T-cell (primary cell): ENCODE measurements at regions not wholly inside any gene's neighbourhood (a gene's known extent, or its start where the extent isn't known, plus 50 kb on each side); places are given as distances from the start of the nearest gene placed in this dataset.

Experiments used
- ATAC-seq, 4 experiments: fragments of 200-7000 bp in 3 of 4; fragments of 150-1000 bp in 1 of 4; cut with Tn5 transposase; replicated peaks in 1 of 4; 1 replicate in 3 of 4; 2 replicates in 1 of 4; pipeline ENCODE4 v1.10.0; 2021; ENCODE audit warnings: moderate library complexity in 3 of 4, mild to moderate bottlenecking in 2 of 4, moderate number of reproducible peaks in 1 of 4
- CTCF ChIA-PET, 2 donors: fragments of 300-600 bp; sonication (Branson Sonifier 250); formaldehyde crosslinking; loops; one replicate each; lab custom pipeline; 2022; ENCODE audit warnings: antibody characterized with exemption in 2 of 2; lab: Charles Lee
- POLR2A ChIA-PET, 2 donors: fragments of 300-600 bp; sonication (Branson Sonifier 250); formaldehyde crosslinking; loops; one replicate each; lab custom pipeline; 2022; ENCODE audit warnings: antibody characterized with exemption in 2 of 2; lab: Charles Lee
- DNase-seq, 35 experiments: peaks; one replicate each; pipeline versions ENCODE4 v3.0.0 to v3.0.0-alpha.2; 2013 to 2023
- H3K27ac ChIP-seq: one replicate; pipeline ENCODE4 v1.5.1; 2013; ENCODE audit warnings: low read length
- H3K27me3 ChIP-seq, 2 experiments: replicated peaks in 1 of 2; 1 replicate in 1 of 2; 2 replicates in 1 of 2; pipeline versions ENCODE4 v1.6.1 to v1.7.0; 2013; ENCODE audit warnings: low read length in 1 of 2, mixed read lengths in 1 of 2; ENCODE audit not compliant: control insufficient read depth in 2 of 2, insufficient read depth in 2 of 2; ENCODE audit errors: extremely low read depth in 1 of 2
- H3K36me3 ChIP-seq, 2 donors: 1 replicate in 1 of 2; 2 replicates in 1 of 2; pipeline versions ENCODE4 v1.6.1 to v1.7.0; 2013; ENCODE audit warnings: low read length in 1 of 2; ENCODE audit not compliant: control insufficient read depth in 2 of 2, insufficient read depth in 1 of 2; ENCODE audit errors: extremely low read depth in 1 of 2
- H3K4me1 ChIP-seq, 2 experiments: 1 replicate in 1 of 2; 2 replicates in 1 of 2; pipeline versions ENCODE4 v1.6.1 to v1.7.0; 2013; ENCODE audit warnings: low read length in 2 of 2, mixed read lengths in 1 of 2; ENCODE audit not compliant: insufficient read depth in 2 of 2, control insufficient read depth in 1 of 2; ENCODE audit errors: extremely low read depth in 1 of 2
- H3K4me3 ChIP-seq, 2 donors: 1 replicate in 1 of 2; 2 replicates in 1 of 2; pipeline versions ENCODE4 v1.5.1 to v1.7.0; 2013; ENCODE audit warnings: mild to moderate bottlenecking in 2 of 2, low read length in 1 of 2, moderate library complexity in 1 of 2; ENCODE audit not compliant: control insufficient read depth in 1 of 2; ENCODE audit errors: extremely low read depth in 1 of 2
- H3K9me3 ChIP-seq: 2 replicates; pipeline ENCODE4 v1.7.0; 2013
- H3K27ac Mint-ChIP-seq, 2 donors: one replicate each; pipeline ENCODE4 v1.8.0; 2020 to 2021; ENCODE audit warnings: mild to moderate bottlenecking in 2 of 2, mixed read lengths in 2 of 2
- H3K27me3 Mint-ChIP-seq, 2 donors: one replicate each; pipeline ENCODE4 v1.8.0; 2021 to 2022; ENCODE audit warnings: mixed read lengths in 2 of 2
- H3K36me3 Mint-ChIP-seq: one replicate; pipeline ENCODE4 v1.8.0; 2021; ENCODE audit warnings: mixed read lengths
- H3K4me1 Mint-ChIP-seq, 3 donors: one replicate each; pipeline ENCODE4 v1.8.0; 2020 to 2022; ENCODE audit warnings: mixed read lengths in 3 of 3, mild to moderate bottlenecking in 1 of 3
- H3K4me3 Mint-ChIP-seq, 3 donors: one replicate each; pipeline ENCODE4 v1.8.0; 2020 to 2022; ENCODE audit warnings: mild to moderate bottlenecking in 3 of 3, mixed read lengths in 3 of 3, moderate library complexity in 3 of 3
- H3K9me3 Mint-ChIP-seq, 3 donors: one replicate each; pipeline ENCODE4 v1.8.0; 2020 to 2022; ENCODE audit warnings: mixed read lengths in 3 of 3
- WGBS: methylation state at CpG from one replicate; pipeline ENCODE4 v1.1.5; 2013; ENCODE audit warnings: missing lambda C conversion rate; ENCODE audit not compliant: insufficient coverage; 5-methylcytosine and 5-hydroxymethylcytosine counted together

- no peaks in the 10 kb centered on the region for H3K4me1 Mint-ChIP-seq
- peaks cover under 1 to 10% (median 6%) of the 10 kb centered on the region in 3 donors for H3K9me3 Mint-ChIP-seq
- no peak for ATAC-seq
- H3K27me3 Mint-ChIP-seq = no peaks in the 10 kb centered on the region
- Histone ChIP-seq H3K4me3 (no peak overlapping the region), H3K4me1 (no peaks in the 10 kb centered on the region), H3K27me3 (no peaks in the 10 kb centered on the region), H3K27ac (no peak overlapping the region), H3K36me3 (no peaks in the 10 kb centered on the region), H3K9me3 (no peaks in the 10 kb centered on the region)
- H3K36me3 Mint-ChIP-seq = no peaks in the 10 kb centered on the region
- no peak overlapping the region for H3K4me3 Mint-ChIP-seq
- CTCF ChIA-PET = interaction anchor here in 1 of 2 donors (0.6 kb wide), 1 partner anchor 14 kb away, joined by 3 read pairs; no protein-coding TSS in a partner anchor
- no CpG with 5 or more reads among the region's 2 CpGs for WGBS
- POLR2A ChIA-PET = no interaction called here
- no peak overlapping the region for H3K27ac Mint-ChIP-seq
- DNase-seq = no peak
Measured at GRCh38 chr2:103423100-103423499, 661.3 kb downstream of the TMEM182 start.

DNA sequence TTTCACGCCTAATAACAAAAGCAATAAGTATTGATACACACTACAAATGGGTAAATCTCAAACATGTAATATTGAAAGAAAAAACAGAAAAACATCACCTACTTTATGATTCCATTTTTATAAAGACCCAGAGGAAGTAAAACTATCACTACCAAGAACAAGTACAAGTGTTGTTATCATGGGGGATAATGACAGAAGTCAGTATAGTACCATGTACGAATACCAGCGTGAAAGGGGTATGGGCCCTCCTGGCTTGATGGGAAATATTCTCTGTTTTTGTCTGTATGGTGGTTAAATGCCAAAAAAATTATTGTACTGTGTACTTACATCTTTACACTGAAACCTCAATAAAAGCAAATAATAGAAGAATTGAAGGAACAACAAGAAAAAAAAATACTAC lies 665.7 kb downstream of the TMEM182 start:
- H3K4me1 ChIP-seq = no peaks in the 10 kb centered on the region
- ChIA-PET CTCF (no interaction called here), POLR2A (no interaction called here)
- H3K4me3 ChIP-seq = no peak overlapping the region
- no peaks in the 10 kb centered on the region for H3K27me3 ChIP-seq
- H3K9me3 Mint-ChIP-seq = peaks cover 0 to 9% (median 6%) of the 10 kb centered on the region in 3 donors
- H3K36me3 Mint-ChIP-seq = no peaks in the 10 kb centered on the region
- no peaks in the 10 kb centered on the region for H3K9me3 ChIP-seq
- H3K4me3 Mint-ChIP-seq = no peak overlapping the region
- no peak for DNase-seq
- no peak overlapping the region for H3K27ac ChIP-seq
- H3K4me1 Mint-ChIP-seq = no peaks in the 10 kb centered on the region
- H3K27ac Mint-ChIP-seq = no peak overlapping the region
- H3K27me3 Mint-ChIP-seq = no peaks in the 10 kb centered on the region
- no peaks in the 10 kb centered on the region for H3K36me3 ChIP-seq
- no CpG with 5 or more reads among the region's 3 CpGs for WGBS
- ATAC-seq = no peak

GRCh38 chr2:103430191-103430590 lies 668.4 kb downstream of the TMEM182 start:
- no peaks in the 10 kb centered on the region for H3K27me3 Mint-ChIP-seq

DNA sequence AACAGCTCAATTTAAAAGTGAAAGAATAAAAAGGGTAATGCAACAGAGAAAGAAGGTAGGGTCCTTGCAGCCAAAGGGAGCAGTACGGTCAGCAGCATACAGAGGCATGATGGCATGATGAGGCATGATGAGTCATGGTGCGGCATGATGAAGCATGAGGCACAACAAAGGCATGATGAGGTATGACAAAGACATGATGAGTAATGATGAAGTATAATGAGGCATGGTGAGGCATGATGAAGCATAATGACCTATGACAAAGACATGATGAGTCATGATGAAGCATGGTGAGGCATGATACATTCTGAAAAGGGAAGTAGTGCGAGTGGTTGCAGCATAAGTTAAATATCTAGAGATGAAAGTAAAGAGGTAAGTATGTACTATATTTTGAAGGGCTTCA lies 673.2 kb downstream of the TMEM182 start:
- Mint-ChIP-seq H3K36me3 (no peaks in the 10 kb centered on the region), H3K27ac (no peak overlapping the region), H3K4me3 (no peak overlapping the region), H3K4me1 (no peaks in the 10 kb centered on the region), H3K9me3 (peaks cover 11 to 18% (median 14%) of the 10 kb centered on the region in 3 donors), H3K27me3 (no peaks in the 10 kb centered on the region)
- Histone ChIP-seq H3K4me3 (no peak overlapping the region), H3K36me3 (no peaks in the 10 kb centered on the region), H3K9me3 (no peaks in the 10 kb centered on the region), H3K27me3 (no peaks in the 10 kb centered on the region), H3K4me1 (no peaks in the 10 kb centered on the region), H3K27ac (no peak overlapping the region)
- ATAC-seq (no peak), DNase-seq (no peak)
- CTCF ChIA-PET = no interaction called here
- POLR2A ChIA-PET = no interaction called here
- 88% methylated on average over 2 of the region's 3 CpGs for WGBS

More at GRCh38 chr2:103430191-103430590, 668.4 kb downstream of the TMEM182 start:
- Mint-ChIP-seq H3K27ac (no peak overlapping the region), H3K4me1 (no peaks in the 10 kb centered on the region), H3K36me3 (no peaks in the 10 kb centered on the region), H3K9me3 (peaks cover 3 to 13% (median 6%) of the 10 kb centered on the region in 3 donors), H3K4me3 (no peak overlapping the region)
- no peaks in the 10 kb centered on the region for H3K4me1 ChIP-seq
- no peaks in the 10 kb centered on the region for H3K27me3 ChIP-seq
- CTCF ChIA-PET = interaction anchor here in 1 of 2 donors (0.6 kb wide), 1 partner anchor 145 kb away, joined by 4 read pairs; no protein-coding TSS in a partner anchor
- 74% methylated on average over 3 of the region's 6 CpGs for WGBS
- ATAC-seq = no peak
- H3K4me3 ChIP-seq = no peak overlapping the region
- no peak overlapping the region for H3K27ac ChIP-seq
- no peak for DNase-seq
- H3K9me3 ChIP-seq = no peaks in the 10 kb centered on the region
- no peaks in the 10 kb centered on the region for H3K36me3 ChIP-seq
- POLR2A ChIA-PET = no interaction called here

GRCh38 chr2:103437161-103437560 lies 675.3 kb downstream of the TMEM182 start:
- H3K9me3 ChIP-seq = no peaks in the 10 kb centered on the region
- H3K36me3 Mint-ChIP-seq = no peaks in the 10 kb centered on the region
- no peaks in the 10 kb centered on the region for H3K4me1 Mint-ChIP-seq
- H3K27ac Mint-ChIP-seq = no peak overlapping the region
- H3K4me3 Mint-ChIP-seq = no peak overlapping the region
- no peak overlapping the region for H3K4me3 ChIP-seq
- DNase-seq (no peak), ATAC-seq (no peak)
- no peaks in the 10 kb centered on the region for H3K27me3 Mint-ChIP-seq
- H3K9me3 Mint-ChIP-seq = peaks cover 10 to 18% (median 11%) of the 10 kb centered on the region in 3 donors
- WGBS = 79% methylated on average over 2 of the region's 3 CpGs
- H3K36me3 ChIP-seq = no peaks in the 10 kb centered on the region
- ChIA-PET CTCF (no interaction called here), POLR2A (no interaction called here)
- no peaks in the 10 kb centered on the region for H3K4me1 ChIP-seq
- no peaks in the 10 kb centered on the region for H3K27me3 ChIP-seq
- no peak overlapping the region for H3K27ac ChIP-seq

GRCh38 chr2:103445347-103445746 lies 683.5 kb downstream of the TMEM182 start:
- Mint-ChIP-seq H3K27ac (no peak overlapping the region), H3K4me1 (no peaks in the 10 kb centered on the region), H3K9me3 (peaks cover 7 to 18% (median 10%) of the 10 kb centered on the region in 3 donors), H3K4me3 (no peak overlapping the region), H3K36me3 (no peaks in the 10 kb centered on the region), H3K27me3 (no peaks in the 10 kb centered on the region)
- CTCF ChIA-PET = no interaction called here
- no peak overlapping the region for H3K27ac ChIP-seq
- POLR2A ChIA-PET = no interaction called here
- DNase-seq (no peak), ATAC-seq (no peak)
- H3K4me3 ChIP-seq = no peak overlapping the region
- no peaks in the 10 kb centered on the region for H3K9me3 ChIP-seq
- no peaks in the 10 kb centered on the region for H3K36me3 ChIP-seq
- no peaks in the 10 kb centered on the region for H3K27me3 ChIP-seq
- H3K4me1 ChIP-seq = no peaks in the 10 kb centered on the region
- WGBS = no CpG with 5 or more reads among the region's 3 CpGs

DNA sequence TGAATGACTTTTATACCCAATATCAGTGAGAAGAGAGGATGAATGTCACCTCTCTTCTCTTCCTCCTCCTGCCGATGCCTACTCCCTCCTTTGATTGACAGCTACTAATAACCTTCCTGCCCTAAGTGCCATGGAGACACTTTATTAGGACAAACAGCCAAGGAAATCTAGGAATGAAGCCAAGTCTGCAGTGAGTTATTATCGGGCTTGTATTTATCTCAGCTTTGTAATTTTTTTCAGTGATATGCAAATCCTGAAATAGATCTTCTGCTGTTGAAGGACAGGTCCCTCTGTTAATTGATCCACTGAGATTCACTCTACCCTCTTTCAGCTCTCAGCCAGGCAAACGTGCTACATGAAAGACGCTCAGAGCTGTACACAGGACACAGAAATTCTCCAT lies 686.7 kb downstream of the TMEM182 start:
- H3K4me3 Mint-ChIP-seq = no peak overlapping the region
- Histone ChIP-seq H3K27me3 (no peaks in the 10 kb centered on the region), H3K4me1 (no peaks in the 10 kb centered on the region), H3K27ac (no peak overlapping the region), H3K9me3 (no peaks in the 10 kb centered on the region), H3K36me3 (no peaks in the 10 kb centered on the region), H3K4me3 (no peak overlapping the region)
- peaks cover 6 to 23% (median 8%) of the 10 kb centered on the region in 3 donors for H3K9me3 Mint-ChIP-seq
- WGBS = 55% methylated on average over 4 of the region's 4 CpGs
- H3K36me3 Mint-ChIP-seq = no peaks in the 10 kb centered on the region
- H3K27me3 Mint-ChIP-seq = no peaks in the 10 kb centered on the region
- DNase-seq (no peak), ATAC-seq (no peak)
- POLR2A ChIA-PET = no interaction called here
- no peak overlapping the region for H3K27ac Mint-ChIP-seq
- CTCF ChIA-PET = no interaction called here
- no peaks in the 10 kb centered on the region for H3K4me1 Mint-ChIP-seq
